H9 (cell line): ENCODE measurements at regions not wholly inside any gene's neighbourhood (a gene's known extent, or its start where the extent isn't known, plus 50 kb on each side); places are given as distances from the start of the nearest gene placed in this dataset.

Experiments
- DNase-seq: peaks from one replicate; pipeline ENCODE4 v3.0.0-alpha.2; 2017
- H2AFZ ChIP-seq: one replicate; pipeline ENCODE4 v1.6.1; 2013; ENCODE audit warnings: mild to moderate bottlenecking, low read length, control low read depth, moderate library complexity
- H2AK5ac ChIP-seq: 2 replicates; pipeline ENCODE4 v1.6.1; 2013; ENCODE audit warnings: low read length, control low read depth, mixed read lengths; ENCODE audit not compliant: insufficient read length
- H2BK120ac ChIP-seq: one replicate; pipeline ENCODE4 v1.6.1; 2013; ENCODE audit warnings: low read depth, mild to moderate bottlenecking, low read length, control low read depth, inconsistent platforms; ENCODE audit not compliant: poor library complexity, severe bottlenecking
- H2BK12ac ChIP-seq: 2 replicates; pipeline ENCODE4 v1.6.1; 2013; ENCODE audit warnings: low read length, control low read depth, mixed read lengths, low read depth; ENCODE audit not compliant: insufficient read length
- H2BK15ac ChIP-seq: 2 replicates; pipeline ENCODE4 v1.6.1; 2013; ENCODE audit warnings: low read depth, low read length, control low read depth
- H2BK20ac ChIP-seq: one replicate; pipeline ENCODE4 v1.6.1; 2013; ENCODE audit warnings: low read depth, mild to moderate bottlenecking, low read length, control low read depth, inconsistent platforms; ENCODE audit not compliant: poor library complexity, severe bottlenecking
- H2BK5ac ChIP-seq: 2 replicates; pipeline ENCODE4 v1.6.1; 2013; ENCODE audit warnings: low read length, control low read depth, mixed read lengths; ENCODE audit not compliant: insufficient read length
- H3K14ac ChIP-seq: 2 replicates; pipeline ENCODE4 v1.6.1; 2013; ENCODE audit warnings: low read length, control low read depth; ENCODE audit not compliant: insufficient read depth
- H3K18ac ChIP-seq: 2 replicates; pipeline ENCODE4 v1.6.1; 2013; ENCODE audit warnings: low read depth, mild to moderate bottlenecking, mixed read lengths, low read length, control low read depth; ENCODE audit not compliant: insufficient read length
- H3K23ac ChIP-seq: 2 replicates; pipeline ENCODE4 v1.6.1; 2013; ENCODE audit warnings: low read length, control low read depth, mixed read lengths, low read depth; ENCODE audit not compliant: insufficient read length
- H3K23me2 ChIP-seq: 2 replicates; pipeline ENCODE4 v1.6.1; 2013; ENCODE audit warnings: low read depth, mild to moderate bottlenecking, mixed read lengths, low read length, control low read depth; ENCODE audit not compliant: insufficient read length, poor library complexity, severe bottlenecking
- H3K27ac ChIP-seq: 2 replicates; pipeline ENCODE4 v1.5.1; 2013; ENCODE audit warnings: low read length, control low read depth, mixed read lengths, low read depth; ENCODE audit not compliant: insufficient read length
- H3K27me3 ChIP-seq: 2 replicates; pipeline ENCODE4 v1.6.1; 2013; ENCODE audit warnings: low read length, control low read depth, inconsistent platforms; ENCODE audit not compliant: insufficient read depth
- H3K4ac ChIP-seq: 2 replicates; pipeline ENCODE4 v1.6.1; 2013; ENCODE audit warnings: low read depth, mild to moderate bottlenecking, control low read depth, inconsistent platforms, low read length, moderate library complexity
- H3K4me1 ChIP-seq: 2 replicates; pipeline ENCODE4 v1.6.1; 2013; ENCODE audit warnings: low read length, control low read depth, inconsistent platforms; ENCODE audit not compliant: insufficient read depth
- H3K4me2 ChIP-seq: 2 replicates; pipeline ENCODE4 v1.6.1; 2013; ENCODE audit warnings: low read length, control low read depth, mixed read lengths; ENCODE audit not compliant: insufficient read length, insufficient read depth
- H3K56ac ChIP-seq: 2 replicates; pipeline ENCODE4 v1.6.1; 2013; ENCODE audit warnings: low read depth, mild to moderate bottlenecking, mixed read lengths, low read length, control low read depth; ENCODE audit not compliant: insufficient read length
- H3K79me1 ChIP-seq: 2 replicates; pipeline ENCODE4 v1.6.1; 2013; ENCODE audit warnings: low read depth, mild to moderate bottlenecking, moderate library complexity, low read length, control low read depth, inconsistent platforms; ENCODE audit not compliant: insufficient read depth, poor library complexity, severe bottlenecking
- H3K79me2 ChIP-seq: 2 replicates; pipeline ENCODE4 v1.6.1; 2013; ENCODE audit warnings: low read length, control low read depth, inconsistent platforms; ENCODE audit not compliant: insufficient read depth
- H3K9ac ChIP-seq: 2 replicates; pipeline ENCODE4 v1.6.1; 2013; ENCODE audit warnings: low read length, control low read depth, mixed read lengths; ENCODE audit not compliant: insufficient read length; ENCODE audit errors: extremely low read depth
- H3K9me3 ChIP-seq: one replicate; pipeline ENCODE4 v1.6.1; 2013; ENCODE audit warnings: low read depth, low read length, inconsistent platforms; ENCODE audit not compliant: control insufficient read depth
- H3T11ph ChIP-seq: one replicate; pipeline ENCODE4 v1.6.1; 2013; ENCODE audit warnings: mild to moderate bottlenecking, low read length, control low read depth, inconsistent platforms
- H4K20me1 ChIP-seq: one replicate; pipeline ENCODE4 v1.6.1; 2013; ENCODE audit not compliant: control insufficient read depth, insufficient read length, insufficient read depth
- H4K5ac ChIP-seq: 2 replicates; pipeline ENCODE4 v1.6.1; 2013; ENCODE audit warnings: low read depth, mild to moderate bottlenecking, mixed read lengths, low read length, control low read depth; ENCODE audit not compliant: insufficient read length
- H4K8ac ChIP-seq: replicated peaks from 2 replicates; pipeline ENCODE4 v1.6.1; 2013; ENCODE audit warnings: low read length, control low read depth, mixed read lengths, low read depth; ENCODE audit not compliant: insufficient read length
- H4K91ac ChIP-seq: 2 replicates; pipeline ENCODE4 v1.6.1; 2013; ENCODE audit warnings: low read depth, mild to moderate bottlenecking, moderate library complexity, mixed read lengths, low read length, control low read depth; ENCODE audit not compliant: insufficient read length
- H3K27ac Mint-ChIP-seq, 3 experiments: 2 replicates in 2 of 3; 3 replicates in 1 of 3; pipeline ENCODE4 v1.8.0; 2020 to 2021; ENCODE audit warnings: mixed read lengths in 3 of 3, mild to moderate bottlenecking in 1 of 3, moderate library complexity in 1 of 3
- H3K27me3 Mint-ChIP-seq: 2 replicates; pipeline ENCODE4 v1.8.0; 2021; ENCODE audit warnings: low read depth, mild to moderate bottlenecking, moderate library complexity, mixed read lengths
- H3K36me3 Mint-ChIP-seq, 3 experiments: 2 replicates in 2 of 3; 3 replicates in 1 of 3; pipeline ENCODE4 v1.8.0; 2020 to 2021; ENCODE audit warnings: low read depth in 3 of 3, mixed read lengths in 3 of 3; ENCODE audit not compliant: insufficient read depth in 1 of 3
- H3K4me1 Mint-ChIP-seq, 2 experiments: 2 replicates each; pipeline ENCODE4 v1.8.0; 2020; ENCODE audit warnings: mixed read lengths in 2 of 2
- H3K4me3 Mint-ChIP-seq, 2 experiments: 2 replicates in 1 of 2; 3 replicates in 1 of 2; pipeline ENCODE4 v1.8.0; 2020 to 2021; ENCODE audit warnings: mild to moderate bottlenecking in 2 of 2, mixed read lengths in 2 of 2, moderate library complexity in 1 of 2
- H3K9me3 Mint-ChIP-seq, 2 experiments: 2 replicates in 1 of 2; 3 replicates in 1 of 2; pipeline ENCODE4 v1.8.0; 2020; ENCODE audit warnings: mild to moderate bottlenecking in 2 of 2, mixed read lengths in 2 of 2, moderate library complexity in 1 of 2
- WGBS: extraction: QIAGEN DNeasy Blood & Tissue Kit; methylation state at CpG from one replicate; pipeline ENCODE4 v1.1.7; 2013; ENCODE audit warnings: missing lambda C conversion rate, low lambda C conversion rate, mixed read lengths; ENCODE audit not compliant: insufficient read length; ENCODE audit errors: extremely low coverage; 5-methylcytosine and 5-hydroxymethylcytosine counted together
- TF ChIP-seq, protein P1 (sequence below): fragments of 200-600 bp; sonication (generic); conservative IDR thresholded peaks from 3 replicates; pipeline ENCODE4 v1.8.0; 2021; ENCODE audit warnings: antibody characterized with exemption, mild to moderate bottlenecking

DNA sequence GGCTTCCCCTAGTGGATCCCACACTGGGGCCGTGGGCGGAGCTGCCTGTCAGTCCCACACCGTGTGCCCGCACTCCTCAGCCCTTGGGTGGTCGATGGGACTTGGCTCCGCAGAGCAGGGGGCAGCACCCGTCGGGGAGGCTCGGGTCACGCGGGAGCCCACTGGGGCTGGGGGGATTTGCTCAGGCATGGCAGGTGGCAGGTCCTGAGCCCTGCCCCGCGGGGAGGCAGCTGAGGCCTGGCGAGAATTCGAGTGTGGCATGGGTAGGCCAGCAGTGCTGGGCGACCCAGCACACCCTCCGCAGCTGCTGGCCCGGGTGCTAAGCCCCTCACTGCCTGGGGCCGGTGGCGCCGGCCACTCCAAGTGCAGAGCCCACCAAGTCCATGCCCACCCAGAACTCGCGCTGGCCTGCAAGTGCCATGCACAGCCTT is 481.7 kb upstream of the PRR20A start:
- no peak overlapping the region for H3K56ac ChIP-seq
- no peak overlapping the region for H2BK12ac ChIP-seq
- H2BK20ac ChIP-seq: no peak overlapping the region
- no peak for DNase-seq
- no peak overlapping the region for H2BK120ac ChIP-seq
- no peak overlapping the region for H4K91ac ChIP-seq
- no peak overlapping the region for H2BK15ac ChIP-seq
- H3K9ac ChIP-seq: no peak overlapping the region
- no peak overlapping the region for H3K14ac ChIP-seq
- peaks cover 24 to 25% of the 10 kb centered on the region in 2 experiments for H3K9me3 Mint-ChIP-seq
- H3K4me1 ChIP-seq: no peaks in the 10 kb centered on the region
- no peak overlapping the region for H3K18ac ChIP-seq
- H3K27me3 Mint-ChIP-seq: no peaks in the 10 kb centered on the region
- TF ChIP-seq, protein P1, sequence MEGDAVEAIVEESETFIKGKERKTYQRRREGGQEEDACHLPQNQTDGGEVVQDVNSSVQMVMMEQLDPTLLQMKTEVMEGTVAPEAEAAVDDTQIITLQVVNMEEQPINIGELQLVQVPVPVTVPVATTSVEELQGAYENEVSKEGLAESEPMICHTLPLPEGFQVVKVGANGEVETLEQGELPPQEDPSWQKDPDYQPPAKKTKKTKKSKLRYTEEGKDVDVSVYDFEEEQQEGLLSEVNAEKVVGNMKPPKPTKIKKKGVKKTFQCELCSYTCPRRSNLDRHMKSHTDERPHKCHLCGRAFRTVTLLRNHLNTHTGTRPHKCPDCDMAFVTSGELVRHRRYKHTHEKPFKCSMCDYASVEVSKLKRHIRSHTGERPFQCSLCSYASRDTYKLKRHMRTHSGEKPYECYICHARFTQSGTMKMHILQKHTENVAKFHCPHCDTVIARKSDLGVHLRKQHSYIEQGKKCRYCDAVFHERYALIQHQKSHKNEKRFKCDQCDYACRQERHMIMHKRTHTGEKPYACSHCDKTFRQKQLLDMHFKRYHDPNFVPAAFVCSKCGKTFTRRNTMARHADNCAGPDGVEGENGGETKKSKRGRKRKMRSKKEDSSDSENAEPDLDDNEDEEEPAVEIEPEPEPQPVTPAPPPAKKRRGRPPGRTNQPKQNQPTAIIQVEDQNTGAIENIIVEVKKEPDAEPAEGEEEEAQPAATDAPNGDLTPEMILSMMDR: no peak
- H4K8ac ChIP-seq: no peak overlapping the region
- H2AK5ac ChIP-seq: no peak overlapping the region
- H3K9me3 ChIP-seq: no peaks in the 10 kb centered on the region
- no peak overlapping the region for H2AFZ ChIP-seq
- H3T11ph ChIP-seq: no peak overlapping the region
- no peak overlapping the region for H3K4me3 Mint-ChIP-seq
- H3K27ac Mint-ChIP-seq: no peak overlapping the region
- H3K36me3 Mint-ChIP-seq: peaks cover 5 to 26% (median 17%) of the 10 kb centered on the region in 3 experiments; a peak in 6 of 7 replicates
- H3K27ac ChIP-seq: no peak overlapping the region
- H3K23ac ChIP-seq: no peak overlapping the region
- no peaks in the 10 kb centered on the region for H3K79me2 ChIP-seq
- no peaks in the 10 kb centered on the region for H4K20me1 ChIP-seq
- H4K5ac ChIP-seq: no peak overlapping the region
- H3K79me1 ChIP-seq: no peaks in the 10 kb centered on the region
- WGBS: no CpG with 5 or more reads among the region's 23 CpGs
- H3K4me2 ChIP-seq: no peak overlapping the region
- H2BK5ac ChIP-seq: no peak overlapping the region
- no peaks in the 10 kb centered on the region for H3K27me3 ChIP-seq
- H3K23me2 ChIP-seq: no peaks in the 10 kb centered on the region
- H3K4me1 Mint-ChIP-seq: no peaks in the 10 kb centered on the region
- no peak overlapping the region for H3K4ac ChIP-seq
